UCSD-AML1 (cell line): ENCODE measurements at regions not wholly inside any gene's neighbourhood (a gene's known extent, or its start where the extent isn't known, plus 50 kb on each side); places are given as distances from the start of the nearest gene placed in this dataset.

Experiments used
- DNase-seq: peaks from one replicate; lab custom pipeline; 2025; ENCODE audit not compliant: unreplicated experiment; lab: John Stamatoyannopoulos, UW

DNA sequence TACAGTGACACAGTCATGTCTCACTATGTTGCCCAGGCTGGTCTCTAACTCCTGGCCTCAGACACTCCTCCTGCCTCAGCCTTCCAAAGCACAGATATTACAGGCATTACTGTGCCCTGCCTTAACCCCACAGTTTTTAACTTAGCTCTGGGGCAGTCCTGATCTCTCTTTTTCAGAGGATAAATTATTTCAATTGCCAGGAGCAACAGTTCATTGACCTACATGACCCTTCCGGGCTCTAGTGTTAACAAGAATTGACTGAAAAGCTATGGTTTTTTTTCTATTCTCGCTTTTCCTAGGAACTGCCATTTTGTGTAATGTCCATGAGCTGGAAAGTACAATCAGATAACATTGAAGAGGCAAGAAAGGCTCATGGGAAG lies 92.8 kb downstream of the HNRNPLL start:
- DNase-seq: no peak

DNA sequence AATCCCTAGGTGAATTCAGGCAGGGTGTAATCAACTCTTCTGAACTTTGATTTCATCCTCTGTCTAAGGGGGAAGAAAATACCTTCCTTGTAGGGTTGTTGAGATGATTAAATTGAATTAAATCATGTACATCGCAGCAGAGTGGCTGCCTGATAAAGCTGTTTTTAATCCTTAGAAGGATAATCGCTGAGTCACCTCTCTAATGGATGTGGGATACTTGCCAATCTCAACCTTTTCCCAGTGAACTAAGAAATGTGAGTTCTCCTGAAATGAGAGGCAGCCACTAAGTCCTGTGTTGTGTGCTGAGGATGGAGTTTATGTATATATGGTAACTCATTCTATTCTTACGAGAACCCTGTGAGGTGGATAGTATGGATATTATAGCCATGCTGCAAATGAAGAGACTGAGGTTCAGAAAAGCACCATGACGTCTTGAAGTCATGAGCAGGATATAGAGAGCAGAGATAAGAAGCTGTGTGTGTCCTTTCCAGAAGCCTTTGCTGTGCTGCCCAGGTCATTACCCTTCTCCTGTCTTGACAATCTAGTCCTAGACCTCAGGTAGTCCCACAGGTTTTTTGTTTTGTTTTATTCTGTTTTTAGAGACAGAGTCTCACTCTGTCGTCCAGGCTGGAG lies 93.3 kb downstream of the HNRNPLL start:
- DNase-seq: no peak

DNA sequence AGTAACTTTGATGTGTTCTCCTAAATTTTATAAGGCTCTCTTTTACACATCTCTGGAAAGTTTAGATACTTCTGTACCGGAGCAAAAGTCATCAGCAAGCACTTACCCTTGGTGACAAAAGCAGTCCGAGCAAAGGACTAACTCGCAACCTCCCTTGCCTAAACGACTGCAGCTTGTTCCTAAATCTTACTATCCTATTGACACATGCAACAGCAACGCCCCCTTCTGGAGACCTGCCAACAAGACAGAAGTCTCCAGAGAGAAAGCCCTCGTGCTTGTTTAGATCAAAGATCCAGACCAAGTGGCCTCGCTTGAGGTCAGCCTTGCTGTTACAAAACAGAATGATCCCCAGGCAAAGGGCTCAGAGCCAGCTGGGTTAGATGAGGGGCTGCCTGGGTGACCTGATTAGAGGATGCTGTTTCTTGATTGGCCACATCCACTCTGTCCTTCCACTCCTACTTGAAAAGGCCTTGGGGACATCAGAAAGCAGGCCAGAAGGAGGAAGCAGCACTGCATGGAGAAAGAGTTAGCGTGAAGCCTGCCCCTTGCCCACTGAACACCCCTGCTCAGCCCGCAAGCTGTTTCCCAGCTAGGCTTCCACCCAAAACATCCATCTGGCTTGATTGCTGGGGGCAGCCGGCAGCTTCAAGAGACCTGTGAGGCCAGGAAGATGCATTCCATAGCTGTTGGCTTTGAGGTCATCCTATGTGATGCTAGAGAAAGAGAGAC lies 94.3 kb downstream of the HNRNPLL start:
- peak; percentile 73 for DNase-seq

DNA sequence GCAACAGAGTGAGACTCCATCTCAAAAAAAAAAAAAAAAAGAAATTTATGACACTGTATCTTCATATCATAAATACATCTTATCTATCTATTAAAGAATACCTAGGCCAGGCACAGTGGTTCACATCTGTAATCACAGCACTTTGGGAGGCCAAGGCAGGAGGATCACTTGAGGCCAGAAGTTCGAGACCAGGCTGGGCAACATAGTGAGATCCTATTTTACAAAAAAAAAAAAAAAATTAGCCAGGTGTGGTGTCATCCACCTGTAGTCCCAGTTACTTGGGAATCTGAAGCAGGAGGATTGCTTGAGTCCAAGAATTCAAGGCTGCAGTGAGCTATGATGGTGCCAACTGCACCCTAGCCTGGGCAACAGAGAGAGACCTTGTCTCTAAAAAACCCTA lies 95.0 kb downstream of the HNRNPLL start:
- DNase-seq: no peak

DNA sequence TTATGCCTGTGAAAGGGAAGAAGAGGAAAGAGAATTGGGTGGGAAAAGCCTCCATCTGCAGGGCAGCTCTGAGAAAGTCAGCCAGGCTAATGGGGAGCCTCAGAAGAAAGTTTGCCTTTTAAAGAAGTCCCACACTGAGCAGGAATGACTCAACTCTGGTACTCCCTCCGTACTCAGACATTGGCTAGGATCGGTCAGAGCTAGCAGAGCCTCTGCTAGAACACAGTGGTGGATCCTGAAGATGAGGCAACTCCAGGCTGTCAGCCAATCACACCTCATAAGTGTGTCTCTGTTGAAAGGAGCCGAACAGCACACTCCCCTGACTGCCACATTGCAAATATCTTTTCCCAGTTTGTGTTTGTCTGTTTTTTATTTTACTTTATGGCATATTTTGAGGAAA lies 96.9 kb downstream of the HNRNPLL start:
- DNase-seq: no peak

DNA sequence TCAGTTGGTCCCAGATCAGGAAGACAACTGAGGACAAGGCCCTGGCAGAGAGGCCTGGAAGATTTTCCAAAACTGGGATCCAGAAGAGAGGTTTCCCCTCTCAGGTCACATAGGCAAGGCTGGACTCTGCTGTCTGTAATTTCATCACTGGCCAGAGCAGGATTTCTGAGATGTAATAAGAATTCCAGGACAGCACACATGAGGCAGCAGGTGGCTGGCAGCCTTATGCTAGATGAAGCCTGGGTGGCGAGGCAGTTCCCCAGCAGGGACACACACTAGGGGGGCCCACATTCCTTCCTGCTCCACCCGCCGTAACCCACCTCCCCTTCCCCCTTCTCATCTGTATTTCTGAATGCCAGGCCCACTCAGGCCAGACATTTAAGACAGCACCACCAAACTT lies 98.6 kb downstream of the HNRNPLL start:
- no peak for DNase-seq

DNA sequence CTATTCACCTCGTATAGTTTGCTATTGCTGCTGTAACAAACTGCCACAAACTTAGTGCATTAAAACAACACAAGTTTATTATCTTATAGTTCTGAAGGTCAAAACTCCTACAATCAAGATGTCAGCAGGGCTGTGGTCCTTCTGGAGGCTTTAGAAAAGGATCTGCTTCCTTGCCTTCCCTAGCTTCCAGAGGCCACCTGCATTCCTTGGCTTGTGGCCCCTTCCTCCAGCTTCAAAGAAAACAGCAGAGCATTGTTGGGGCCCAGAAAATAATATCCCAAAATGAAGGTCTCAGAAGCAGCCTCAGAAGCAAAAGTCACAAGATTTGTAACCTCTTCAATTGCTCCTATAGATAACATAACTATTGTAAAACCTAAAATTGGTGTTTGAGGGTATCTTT lies 100.6 kb downstream of the HNRNPLL start:
- no peak for DNase-seq

DNA sequence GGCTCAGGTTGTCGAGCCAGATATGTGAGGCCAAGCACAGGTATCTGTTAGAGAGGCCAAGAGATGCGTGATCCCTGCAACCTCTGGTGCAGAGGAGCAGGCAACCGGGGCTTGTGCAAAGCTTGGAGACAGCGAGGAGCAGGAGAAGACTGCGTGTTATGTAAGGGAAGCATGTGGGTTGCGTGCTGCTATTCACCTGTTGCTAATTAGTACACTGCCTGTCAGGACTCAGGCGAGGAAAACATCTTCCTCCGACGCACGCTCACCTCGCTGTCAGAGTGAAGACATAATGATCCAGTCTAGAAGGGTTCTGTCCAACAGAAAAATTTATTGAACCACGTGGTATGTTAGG lies 102.5 kb downstream of the HNRNPLL start:
- no peak for DNase-seq

DNA sequence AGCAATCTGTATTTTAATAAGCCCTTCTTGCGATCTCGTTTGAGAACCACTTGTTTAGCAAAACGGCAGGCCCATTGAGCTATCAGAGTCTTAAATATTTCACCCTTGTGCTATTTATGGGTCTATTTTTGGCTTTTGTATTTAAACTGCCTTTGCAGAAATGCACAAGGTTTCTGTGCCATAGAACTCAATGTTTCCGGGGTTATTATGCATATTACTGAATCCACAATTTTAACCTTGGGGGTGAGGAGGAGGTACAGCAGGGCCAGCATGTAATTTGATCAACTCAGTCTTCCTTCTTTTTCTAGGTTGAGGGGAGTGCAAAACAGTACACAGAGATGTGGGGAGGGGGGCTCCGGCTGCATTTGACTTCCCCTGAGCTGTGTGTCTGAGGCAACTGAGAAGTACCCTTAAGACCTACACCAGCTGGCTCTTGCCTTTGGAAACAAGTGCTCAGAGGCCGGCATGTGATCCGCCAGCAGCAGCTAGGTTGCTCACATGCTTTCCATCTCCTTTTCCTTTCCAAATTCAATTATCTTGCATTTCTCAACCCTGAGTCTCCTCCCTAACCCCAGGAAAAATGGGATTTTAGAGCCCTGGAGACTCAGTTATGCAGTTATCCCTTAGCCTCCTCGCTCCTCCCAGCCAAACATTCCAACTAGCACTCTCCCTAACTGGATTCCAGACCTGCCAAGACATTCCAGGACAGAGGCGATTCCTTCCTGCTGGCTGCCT lies 103.0 kb downstream of the HNRNPLL start:
- DNase-seq: no peak

DNA sequence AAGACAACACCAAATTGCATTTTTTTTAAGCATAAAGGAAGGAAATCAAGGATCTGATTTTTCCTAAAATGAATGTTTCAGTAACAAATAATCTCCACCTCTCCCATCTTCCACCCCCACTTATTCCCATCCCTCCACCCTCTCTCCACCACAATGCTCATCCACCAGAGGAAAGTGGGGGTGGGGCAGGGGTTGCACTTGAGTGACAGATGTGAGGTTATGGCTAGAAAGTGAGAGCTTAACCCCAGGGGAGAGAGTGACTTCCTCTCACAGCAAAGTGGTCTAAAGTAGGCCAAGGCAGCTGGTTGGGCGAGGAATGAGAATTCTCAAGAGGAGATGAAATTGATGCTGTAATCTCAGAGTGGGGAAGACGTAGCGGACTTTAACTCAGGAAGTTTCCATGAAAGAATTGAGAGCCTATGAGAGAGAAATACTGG lies 104.7 kb downstream of the HNRNPLL start:
- no peak for DNase-seq

DNA sequence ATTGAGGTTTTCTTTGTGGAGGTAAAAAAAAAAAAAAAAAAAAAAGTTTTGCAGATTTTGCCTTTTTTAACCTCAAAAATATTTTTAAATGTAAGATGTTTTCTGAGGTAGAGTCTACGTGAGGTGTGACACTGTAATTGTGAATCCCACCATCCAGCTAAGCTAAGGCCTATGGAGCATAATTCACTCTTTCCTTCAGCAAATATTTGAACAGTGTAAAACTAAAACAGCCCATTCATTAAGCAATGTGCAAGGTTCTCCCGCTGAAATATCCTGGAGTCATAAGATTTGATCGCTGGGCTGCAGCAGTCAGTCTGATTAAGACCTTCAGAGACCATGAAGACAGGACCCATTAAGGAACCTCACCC lies 105.1 kb downstream of the HNRNPLL start:
- DNase-seq: no peak

DNA sequence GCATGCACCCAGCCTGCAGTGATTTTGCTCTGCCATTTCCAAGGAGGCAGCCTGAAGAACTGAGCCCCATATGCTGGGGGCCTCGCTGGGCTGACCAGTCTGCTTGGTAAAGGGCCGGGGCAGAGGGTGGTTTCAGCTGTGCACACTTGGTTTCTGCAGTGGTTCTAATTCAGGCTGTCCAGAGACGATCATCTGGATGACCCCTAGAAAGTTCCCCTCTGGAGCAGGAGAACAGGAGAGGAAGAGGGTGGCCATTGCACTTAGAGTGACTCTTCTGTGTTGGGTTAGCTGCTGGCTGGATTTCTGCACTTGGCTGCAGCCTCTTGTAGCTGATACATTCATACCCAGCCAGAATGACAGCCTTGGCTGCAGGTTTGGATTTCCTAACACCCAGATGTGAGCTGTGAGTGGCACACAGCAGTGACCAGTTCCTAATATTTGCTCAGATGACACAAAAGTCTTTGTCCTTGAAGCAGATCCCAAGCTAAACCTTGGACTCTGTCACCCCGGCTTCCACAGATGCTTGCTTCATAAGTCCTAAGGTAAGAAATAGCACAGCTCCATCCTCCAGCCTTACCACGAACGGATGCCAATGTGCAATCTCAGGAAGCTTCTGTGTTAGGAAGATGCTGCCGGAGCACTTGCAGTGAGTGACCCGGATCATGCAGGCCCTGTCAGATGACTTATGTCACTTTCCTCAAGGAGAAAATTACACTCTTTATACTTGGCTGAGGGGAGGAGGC lies 105.6 kb downstream of the HNRNPLL start:
- no peak for DNase-seq

DNA sequence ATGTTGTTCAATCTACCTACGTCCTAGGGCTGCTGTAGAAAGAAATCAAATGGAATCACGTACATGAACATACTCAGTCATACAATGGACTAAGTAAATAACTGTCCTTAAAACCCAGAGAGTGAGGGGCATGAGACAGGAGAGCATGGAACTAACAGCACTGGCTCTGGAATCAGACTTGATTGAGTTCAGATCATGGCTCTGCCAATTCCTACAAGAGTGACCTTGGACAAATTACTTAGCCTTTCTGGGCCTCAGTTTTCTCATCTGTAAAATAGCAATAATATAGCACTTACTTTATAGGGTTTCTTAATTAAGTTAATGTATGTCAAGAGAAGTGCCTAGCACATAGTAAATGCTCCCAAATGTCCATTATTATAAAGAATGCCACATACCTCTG lies 106.8 kb downstream of the HNRNPLL start:
- no peak for DNase-seq

DNA sequence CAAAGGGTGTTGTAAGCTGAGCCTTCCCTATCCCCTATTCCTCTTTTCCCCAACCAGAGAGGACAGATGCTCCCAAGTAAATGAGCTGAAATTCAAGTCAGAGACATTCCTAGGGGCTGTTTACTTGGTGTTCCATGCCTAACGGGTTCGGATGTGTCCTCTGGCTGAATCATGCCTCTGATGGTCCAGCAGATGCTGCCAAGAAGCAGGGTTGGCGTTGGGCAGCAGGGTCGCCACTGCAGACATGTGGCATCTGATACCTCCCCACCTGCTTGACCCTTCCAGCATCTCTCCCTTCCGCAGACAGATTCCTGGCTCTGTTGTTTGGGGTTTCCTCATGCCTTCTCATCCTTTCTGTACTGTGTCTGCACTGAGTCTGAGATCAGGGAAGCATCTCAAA lies 108.3 kb downstream of the HNRNPLL start:
- DNase-seq: no peak

DNA sequence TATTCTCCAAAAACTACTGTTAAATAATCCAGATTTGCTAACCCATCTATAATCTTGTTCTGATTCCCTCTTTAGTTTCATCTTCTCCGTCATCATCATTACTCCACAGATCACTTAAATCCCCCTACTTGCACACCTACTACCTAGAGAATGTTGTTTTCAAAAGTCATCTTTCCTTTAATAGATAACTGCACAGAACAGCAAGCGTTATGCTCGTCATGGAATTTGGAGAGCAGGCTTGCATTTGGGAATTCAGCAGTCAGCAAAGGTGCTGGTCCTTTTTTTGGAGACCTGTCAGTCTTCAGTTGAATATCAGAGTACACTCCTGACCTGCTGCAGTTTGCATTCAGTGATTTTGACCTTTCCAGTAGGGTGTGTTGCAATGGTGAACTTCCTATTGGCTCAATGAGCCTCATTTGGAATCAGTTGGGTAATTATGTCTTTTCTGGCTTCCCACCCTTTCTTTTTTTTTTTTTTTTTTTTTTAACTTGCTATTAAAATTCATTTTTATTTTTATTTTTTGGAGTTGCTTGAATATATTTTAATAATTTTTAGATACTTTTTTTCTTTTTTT lies 110.6 kb downstream of the HNRNPLL start:
- DNase-seq: no peak

DNA sequence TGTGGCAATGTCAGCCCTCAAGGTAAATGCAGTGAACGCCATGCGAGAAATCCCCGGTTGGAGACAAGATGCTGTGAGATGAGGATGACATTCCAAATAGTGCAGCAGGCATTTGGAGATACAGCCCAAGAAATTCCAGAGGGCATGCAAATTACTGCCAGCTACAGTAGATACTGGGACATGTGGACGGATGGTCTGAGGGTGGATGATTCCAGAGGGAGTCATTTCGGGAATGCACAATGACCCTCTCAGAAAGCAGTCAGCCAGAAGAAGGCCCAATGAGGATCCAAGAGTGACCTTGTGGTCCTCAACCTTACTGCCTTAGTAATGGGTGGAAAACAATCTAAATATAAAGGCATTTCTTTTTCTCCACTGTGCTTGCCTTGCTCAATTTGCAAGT lies 111.3 kb downstream of the HNRNPLL start:
- DNase-seq: no peak

DNA sequence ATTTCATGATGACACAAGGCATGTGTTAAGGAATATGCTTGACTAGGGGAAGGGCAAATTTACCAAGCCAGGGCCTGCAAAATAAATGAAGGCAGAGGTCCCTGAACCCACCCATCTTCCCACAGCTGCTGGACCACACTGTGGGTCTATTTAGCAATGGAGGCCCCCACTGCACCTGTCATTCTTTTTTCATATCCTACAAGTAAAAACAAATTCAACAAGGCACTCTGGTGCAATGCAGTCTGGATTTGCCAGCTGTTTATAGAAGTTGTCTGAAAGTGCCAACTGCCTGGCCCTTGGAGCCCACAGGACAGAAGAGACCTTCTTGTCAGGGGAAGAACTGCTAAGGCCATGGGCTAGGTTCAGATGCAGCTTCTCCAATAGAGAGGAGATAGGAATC lies 112.8 kb upstream of the ATL2 start:
- DNase-seq: no peak

DNA sequence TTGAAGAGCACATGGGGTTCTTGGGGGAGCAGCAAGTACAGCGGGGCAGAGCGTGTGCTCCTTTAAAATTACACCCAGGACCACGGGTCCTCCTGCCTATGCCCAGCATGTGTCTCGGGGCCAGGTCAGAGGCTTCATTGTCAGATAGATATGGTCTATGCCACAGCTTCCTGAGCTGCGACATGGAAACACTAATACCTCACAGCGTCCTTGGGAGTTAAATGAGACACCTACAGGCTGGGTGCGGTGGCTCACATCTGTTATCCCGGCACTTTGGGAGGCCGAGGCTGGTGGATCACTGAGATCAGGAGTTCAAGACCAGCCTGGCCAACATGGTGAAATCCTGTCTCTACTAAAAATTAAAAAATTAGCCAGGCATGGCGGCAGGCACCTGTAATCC lies 110.8 kb upstream of the ATL2 start:
- no peak for DNase-seq

DNA sequence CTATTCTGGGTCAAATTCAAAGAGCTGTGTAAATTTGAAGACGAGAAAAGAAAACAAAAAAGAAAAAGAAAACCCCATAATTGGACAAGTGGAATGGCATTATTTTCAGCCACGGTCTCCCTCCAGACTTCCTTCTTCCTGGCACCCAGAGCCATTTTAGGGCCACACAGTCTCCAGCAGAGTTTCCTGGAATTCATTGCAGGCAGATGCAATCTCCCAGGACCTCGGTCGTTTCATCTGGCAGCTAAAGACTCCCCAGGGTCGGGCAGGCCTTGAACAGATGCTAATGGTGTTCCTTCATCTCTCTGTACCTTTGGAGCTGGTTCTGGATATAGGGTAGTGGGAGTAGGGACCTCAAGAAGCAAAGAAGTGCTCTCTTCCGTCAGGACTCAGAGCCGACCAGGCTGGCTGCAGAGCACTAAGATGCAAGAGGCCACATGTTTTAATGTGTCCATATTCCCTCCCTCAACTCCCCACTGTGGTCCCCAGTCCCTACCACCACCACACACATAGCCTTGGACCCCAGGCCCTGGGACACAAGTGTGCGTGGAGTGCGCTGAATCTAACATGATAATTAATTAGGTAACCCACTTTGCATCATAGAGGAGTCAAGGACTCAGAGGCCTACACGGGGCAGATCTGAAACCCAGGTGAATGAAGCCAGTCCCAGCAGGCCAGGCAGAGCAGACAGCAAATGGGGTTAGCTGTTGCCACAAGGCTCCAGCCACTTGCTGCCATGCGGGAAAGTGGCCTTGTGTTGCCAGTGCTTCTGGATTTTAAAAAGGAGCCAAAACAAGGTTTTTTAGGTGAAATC lies 109.3 kb upstream of the ATL2 start:
- no peak for DNase-seq

DNA sequence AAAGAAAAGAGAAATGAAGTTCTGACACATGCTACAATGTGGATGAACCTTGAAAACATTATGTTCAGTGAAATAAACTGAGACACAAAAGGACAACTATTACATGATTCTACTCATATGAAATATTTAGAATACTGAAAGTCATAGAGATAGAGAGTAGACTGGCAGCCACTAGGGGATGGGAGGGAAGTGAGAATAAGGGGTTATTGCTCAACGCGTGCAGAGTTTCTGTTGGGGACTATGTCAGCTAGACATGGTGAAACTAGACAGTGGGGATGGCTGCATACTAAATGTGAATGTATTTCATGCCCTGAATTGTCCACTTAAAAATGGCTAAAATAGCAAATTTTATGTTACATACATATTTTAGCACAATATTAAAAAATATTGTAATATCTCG lies 108.7 kb upstream of the ATL2 start:
- no peak for DNase-seq

DNA sequence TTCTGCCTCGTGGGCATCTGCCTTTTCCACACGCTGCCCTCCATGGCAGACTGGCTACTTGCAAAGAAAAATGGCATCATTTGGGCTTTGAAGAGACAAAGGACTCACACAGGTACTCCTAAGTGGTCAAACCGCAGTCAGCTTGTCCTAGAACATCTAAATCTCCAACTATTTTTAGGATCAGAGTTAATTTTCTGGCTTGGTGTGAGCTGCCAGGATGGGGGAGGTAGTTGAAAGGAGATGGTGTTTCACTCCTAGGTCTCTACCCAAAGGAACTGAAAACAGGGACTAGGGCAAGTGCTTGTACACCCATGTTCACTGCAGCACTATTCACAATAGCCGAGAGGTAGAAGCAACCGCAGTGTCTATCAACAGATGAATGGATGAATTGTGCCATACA lies 107.9 kb upstream of the ATL2 start:
- DNase-seq: no peak
